Lung microvascular endothelial cell (primary cell): ENCODE measurements at regions not wholly inside any gene's neighbourhood (a gene's known extent, or its start where the extent isn't known, plus 50 kb on each side); places are given as distances from the start of the nearest gene placed in this dataset.

Experiments used
- DNase-seq, 2 donors: peaks; one replicate each; pipeline versions ENCODE4 v3.0.0 to v3.0.0-alpha.2; 2010; ENCODE audit warnings: low read depth in 2 of 2

DNA sequence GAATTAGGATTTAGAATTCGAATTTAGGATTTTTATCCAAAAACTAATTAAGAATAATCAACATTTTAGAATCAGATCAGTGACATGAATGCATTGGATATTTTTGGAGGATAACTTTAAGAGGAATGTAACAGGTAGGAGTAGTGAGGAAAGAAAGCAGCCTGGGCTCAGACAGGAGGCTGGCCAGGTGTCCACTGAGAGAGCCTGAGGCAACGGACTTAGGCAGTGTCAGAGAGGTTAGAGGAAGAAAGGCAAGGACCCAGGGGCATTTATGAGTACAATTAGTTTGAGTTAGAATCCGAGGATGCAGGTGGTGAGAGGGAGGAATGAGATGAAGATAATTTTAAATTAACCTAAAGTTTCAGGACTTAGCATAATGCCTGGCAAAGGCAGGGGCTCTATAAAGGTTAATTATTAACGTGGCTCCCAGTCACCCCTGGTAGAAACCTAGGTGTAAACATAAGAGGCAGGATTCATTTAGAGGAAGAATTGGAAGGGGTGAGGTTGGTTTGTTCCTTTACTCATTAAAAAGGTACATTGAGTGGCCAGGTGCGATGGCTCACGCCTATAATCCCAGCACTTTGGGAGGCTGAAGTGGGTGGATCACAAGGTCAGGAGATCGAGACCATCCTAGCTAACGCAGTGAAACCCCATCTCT, 507.1 kb downstream of the TMEM182 start:
- DNase-seq, result no peak

DNA sequence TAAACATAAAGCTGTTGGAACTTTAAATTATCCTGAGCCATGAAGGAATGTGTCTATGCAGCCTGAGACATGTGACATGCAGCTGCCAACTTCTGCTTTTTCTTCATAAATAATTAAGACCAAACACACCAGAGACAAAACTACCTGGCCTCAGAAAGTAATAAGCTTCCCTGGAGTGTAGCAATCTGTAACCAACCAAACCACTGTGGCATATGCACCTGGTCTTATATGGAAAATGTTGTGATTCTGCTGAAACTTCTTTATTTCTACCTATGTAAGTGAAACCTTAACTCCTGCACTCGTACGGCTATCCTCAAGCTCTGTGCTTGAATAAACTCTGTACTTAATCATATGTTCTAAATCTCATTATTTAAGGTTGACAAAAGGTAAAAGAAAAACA, 515.0 kb downstream of the TMEM182 start:
- DNase-seq, result no peak

DNA sequence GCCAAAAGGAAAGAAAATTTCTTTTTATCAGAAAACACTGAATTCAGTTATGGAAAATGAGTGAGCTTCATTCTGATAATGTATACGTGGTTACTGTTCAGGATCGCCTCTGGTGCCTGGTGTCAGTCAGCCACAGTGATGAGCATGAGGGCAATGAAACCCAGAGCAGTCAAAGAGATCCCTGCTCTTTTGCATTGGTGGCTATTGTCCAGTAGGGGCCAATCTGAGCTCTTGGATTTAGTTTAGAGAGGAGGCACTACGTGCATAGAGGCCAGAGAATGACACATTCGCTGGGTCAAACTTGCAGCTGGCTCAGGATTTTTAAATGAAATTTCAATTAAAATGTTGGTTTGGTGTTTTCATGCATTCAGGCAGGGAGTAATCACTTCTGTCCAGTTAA, 522.9 kb downstream of the TMEM182 start:
- no peak for DNase-seq

DNA sequence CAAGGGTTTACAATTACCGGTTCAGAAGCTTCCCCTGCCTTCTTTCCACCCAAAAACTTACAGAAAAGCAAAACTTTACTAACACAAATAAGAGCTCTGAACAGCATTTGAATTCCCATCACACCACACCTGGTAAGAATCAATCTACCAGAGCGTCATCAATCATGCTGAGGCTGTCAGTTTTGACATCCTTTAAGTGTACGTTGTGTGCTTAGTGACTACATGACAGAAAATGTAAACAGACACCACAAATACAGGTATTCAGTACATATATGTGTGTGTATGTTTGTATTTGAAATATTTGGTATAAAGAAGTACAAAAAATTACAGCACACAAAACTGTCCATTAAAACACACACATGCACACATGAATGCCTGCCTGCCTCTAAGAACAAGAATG, 523.5 kb downstream of the TMEM182 start:
- DNase-seq, result no peak

DNA sequence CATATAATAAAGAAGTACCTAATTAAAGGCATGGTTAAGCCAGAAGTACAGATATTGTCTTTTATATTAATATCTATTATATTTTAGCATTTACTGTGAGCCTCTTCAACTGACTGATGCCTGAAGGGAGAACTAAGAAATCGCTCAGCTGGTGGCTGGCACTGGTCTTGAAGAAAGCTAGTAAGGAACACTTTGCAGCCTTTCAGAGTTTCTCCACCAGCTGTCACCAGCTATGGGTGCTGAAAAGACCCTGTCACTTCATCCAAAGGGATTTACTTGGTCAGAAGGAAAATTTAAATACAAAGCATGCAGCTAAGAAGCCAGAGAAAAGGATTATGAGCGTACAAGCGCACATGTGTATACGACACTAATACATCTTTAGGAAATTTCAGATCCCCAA, 525.9 kb downstream of the TMEM182 start:
- no peak for DNase-seq

DNA sequence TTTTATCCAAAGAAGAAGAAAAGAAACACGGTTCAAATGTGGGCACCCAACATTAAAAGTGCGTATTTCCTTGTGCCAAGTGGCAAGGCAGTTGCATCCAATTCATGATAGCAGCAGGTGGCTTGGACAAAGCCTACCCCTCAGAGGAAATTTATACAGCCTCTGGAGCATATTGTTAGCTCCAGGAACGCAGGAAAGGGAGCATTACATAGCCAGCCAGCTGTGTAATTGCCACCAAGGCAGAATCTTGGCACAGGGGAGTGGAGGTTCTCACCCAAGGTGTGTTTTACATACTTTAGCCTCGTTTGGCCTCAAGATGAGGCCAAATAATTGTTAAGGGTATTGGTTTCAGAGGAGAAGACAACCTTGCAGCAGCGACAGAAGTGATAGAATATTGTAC, 526.9 kb downstream of the TMEM182 start:
- no peak for DNase-seq

DNA sequence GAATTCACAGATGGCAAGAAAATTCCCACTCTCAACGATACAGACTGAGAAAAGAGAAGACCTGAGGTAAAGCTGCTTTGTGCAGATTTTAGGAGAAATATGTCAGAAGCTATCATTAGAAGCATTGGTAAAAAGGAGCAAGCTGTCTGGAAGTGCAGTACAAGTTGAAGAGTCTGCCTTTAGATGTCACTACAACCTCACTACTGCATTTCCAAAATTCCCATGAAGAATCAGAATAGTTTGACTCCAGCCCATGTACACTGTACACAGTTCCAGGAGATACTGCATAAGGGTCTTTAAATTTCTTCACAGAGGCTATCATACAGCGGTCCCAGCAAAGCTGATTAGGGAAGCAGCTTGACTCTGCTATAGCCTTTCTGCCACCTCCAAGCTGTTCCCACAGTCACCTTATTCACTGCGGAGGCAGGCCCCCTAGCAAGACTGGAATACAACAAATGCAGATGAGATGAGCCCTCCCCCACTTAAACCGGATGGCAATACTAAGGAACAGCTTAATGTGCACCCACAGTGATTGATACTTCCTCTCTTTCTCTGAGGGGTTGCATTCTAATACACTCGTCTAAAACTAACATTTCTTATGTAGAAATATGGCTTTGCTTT, 527.4 kb downstream of the TMEM182 start:
- no peak for DNase-seq

DNA sequence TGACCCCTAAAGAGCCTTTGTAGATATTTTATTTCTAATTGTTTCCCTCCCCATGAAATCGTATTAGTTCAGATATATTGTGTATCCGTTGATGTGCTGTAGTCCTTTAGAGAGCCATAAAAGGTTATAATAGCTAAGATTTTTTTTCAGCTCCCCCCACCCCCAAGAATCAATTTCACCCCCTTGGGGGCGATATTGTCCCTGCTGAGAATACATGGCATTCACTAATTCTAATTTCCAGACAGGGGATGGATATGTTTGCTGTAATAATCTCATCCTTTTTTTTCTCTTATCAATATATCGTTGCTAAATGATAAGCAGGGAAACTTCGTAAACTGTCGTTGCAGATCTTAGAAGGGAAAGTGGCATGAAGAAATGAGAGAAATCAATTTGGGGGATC, 530.7 kb downstream of the TMEM182 start:
- no peak for DNase-seq

DNA sequence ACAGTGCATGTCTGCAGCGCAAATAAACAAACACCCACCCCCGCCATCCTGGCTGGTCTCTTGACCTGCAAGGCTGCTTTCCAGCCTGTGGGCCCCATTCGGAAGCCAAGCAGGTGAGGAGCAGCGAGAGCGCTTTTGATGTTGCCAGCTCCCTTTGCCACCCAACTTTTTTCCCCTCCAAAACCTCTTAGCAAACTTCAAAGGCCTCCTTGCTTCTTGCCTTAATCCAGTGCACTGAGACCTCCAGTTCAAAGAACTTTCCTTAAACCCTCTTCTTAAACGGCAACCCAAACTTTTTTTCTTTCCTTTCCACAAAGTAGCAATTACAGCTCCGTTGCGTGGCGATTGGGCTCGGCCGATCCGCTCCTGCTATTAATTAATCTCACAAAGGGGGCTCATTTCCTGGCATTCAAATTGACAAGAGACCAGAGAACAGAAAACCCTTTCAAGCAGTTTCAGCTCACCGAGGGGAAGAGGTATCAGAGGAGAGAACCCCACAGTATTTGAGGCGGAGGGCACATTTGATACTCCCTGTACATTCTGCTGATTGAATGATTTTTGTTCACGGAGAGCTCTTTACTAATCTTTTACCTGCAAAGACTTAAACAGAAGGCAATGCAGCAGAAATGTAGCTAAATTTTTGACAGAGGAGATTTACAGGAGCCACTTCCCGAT, 531.4 kb downstream of the TMEM182 start:
- no peak for DNase-seq

DNA sequence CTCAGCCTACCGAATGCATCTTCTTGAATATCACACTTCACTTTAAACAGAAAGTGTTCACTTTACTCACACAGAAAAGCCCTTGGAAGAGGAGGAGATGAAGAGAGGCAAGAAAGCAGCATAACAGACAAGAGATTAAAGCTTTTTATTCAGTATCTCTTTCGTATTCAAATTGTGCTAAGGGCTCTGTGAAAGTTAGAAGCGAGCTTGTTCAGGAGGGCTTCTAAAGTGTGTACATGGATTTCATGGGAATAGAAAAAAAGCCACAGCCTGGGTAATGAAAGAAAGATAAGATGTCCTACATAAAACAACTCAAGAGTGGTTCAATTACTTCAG, 531.9 kb downstream of the TMEM182 start:
- no peak for DNase-seq

DNA sequence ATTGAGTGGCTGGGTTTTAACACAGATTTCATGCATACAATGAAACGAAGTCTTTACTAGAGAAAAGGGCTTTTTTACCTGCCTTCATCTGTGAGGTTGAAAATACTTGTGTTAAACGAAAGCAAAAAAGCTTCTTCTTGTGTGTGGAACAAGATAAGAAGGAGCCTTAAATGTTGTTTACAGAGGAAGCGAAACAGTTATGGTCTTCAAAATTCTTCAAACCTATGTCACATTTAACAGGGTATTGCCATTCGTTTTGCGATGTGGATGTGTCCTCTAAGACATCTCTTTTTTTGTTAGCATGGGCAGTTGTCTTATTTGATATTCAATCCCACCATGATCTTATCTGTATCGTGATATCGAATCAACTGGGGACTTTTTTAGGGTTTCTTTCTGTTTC, 532.6 kb downstream of the TMEM182 start:
- no peak for DNase-seq

DNA sequence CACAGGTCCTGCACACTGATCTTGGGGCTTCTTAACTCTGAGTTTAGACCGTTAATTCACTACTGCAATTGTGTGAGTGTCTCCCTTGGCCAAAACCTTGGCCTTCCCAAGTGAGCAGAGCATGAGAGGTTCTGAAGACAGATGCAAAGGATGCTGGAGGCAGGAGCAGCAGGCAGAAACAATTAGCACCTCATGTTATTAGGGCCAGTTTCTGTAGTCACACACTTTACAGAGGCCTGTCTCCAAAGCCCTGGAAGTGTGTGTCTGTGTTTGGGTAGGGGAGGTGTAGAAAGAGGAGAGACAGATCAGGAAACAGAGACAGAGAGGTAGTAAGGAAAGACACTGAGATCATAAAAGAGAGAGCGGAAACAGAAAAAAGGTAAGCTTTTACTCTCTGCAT, 533.8 kb downstream of the TMEM182 start:
- DNase-seq, result no peak

DNA sequence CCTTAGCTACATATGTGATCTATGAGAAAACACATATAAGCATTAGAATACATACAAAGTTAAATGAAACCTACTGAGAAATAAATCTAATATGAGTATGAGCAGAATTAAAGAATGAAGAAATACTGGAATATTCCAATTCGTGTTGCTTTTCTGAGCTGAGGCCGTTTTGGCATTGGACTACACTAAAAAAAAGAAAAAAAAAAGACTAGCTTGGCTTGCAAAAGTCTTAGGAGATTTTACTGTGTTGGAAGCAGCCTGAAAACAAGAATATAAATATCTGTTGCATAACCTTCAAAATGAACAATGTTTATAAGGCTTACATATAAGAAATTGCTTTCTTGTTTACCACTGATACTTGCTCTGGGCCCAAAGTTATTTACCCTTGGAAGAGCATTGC, 562.8 kb downstream of the TMEM182 start:
- DNase-seq, result no peak

DNA sequence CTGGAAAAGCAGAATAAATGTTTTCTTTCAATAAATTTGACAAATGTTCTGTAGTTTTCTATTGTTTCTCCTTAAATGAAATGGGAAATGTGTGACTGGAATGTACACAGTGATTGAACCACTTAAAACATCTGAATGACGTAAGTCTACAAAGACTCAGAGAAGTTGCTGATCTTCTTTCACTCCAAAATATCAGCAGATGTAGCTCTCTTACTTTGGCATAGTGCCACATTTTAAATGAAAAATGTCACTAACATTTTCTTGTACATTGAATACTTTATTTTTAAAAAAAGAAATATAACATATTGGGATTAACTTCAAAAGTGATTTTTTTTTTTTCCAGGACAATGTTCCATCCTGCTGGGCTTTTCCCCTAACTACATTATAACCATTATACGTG, 565.6 kb downstream of the TMEM182 start:
- DNase-seq, result no peak

DNA sequence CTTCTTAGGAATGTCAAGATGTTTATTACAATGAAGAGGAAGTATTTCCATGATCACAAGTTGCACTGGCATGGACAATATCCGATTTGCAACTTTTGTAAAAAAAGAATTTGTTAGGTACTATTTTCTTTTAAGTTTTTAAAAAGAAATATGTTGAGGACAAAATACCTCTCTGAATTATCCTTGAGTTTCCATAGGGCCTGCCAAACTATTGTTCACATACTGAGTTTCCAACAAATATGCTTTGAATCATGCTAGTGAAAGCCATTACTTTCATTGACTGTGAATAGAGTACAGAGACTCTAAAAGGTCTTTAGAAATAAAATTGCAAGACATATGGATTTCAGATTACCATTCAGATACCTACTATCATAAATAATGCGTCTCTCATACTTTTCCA, 566.1 kb downstream of the TMEM182 start:
- no peak for DNase-seq

DNA sequence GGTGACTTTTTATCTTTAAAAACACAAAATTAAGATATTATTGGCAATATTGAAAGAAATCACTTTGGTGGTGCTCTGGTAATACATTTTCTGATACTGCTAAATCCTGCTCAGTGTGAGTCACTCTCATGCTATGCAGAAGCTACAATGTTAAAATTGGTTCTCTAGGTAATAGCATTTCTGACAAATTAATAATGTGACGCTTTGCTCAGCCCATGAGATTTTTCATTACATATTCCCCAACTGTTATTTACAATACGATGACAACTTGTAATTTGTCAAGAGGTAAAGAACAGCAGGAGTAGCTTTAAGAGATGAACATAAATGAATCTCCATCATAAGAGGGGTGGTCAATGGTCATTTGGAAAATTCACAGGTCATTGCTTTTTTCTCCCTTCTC, 573.6 kb downstream of the TMEM182 start:
- no peak for DNase-seq

DNA sequence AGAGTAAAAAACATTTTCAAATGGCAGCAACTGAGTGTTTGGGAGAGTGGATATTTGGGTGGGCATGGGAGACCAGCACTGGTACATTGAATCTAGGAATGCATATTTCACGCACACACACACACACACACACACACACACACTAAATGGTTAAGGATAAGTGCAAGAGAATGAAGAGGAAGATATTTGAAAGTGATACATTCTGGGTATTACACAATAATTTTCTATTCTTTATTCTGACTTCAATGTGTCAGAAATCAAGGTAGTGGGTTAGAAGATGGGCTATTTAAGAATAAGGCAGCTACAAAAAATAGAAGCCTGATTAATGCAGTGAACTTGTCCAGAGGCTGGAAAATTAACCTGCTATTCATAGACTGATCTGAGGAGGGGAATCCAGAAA, 577.0 kb downstream of the TMEM182 start:
- no peak for DNase-seq

DNA sequence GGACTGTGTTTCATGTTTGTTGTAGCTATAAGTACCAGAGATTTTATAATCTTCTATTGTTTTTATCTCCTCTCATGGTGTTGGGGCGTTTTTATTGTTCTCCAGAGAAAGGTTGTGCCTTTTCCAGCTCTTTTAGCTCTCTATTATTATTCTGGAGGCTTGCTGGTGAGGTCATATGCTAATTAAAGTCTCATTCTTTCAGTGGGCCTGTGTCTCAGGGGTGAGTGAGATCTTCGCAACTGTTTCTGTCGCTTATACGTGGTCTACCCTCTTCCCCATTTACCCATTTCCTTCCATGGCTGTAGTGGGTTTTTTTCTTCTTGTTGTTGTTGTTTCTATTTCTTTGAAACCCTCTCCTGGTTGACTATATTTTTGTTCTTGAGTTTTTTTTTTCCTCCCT, 584.9 kb downstream of the TMEM182 start:
- DNase-seq, result no peak

DNA sequence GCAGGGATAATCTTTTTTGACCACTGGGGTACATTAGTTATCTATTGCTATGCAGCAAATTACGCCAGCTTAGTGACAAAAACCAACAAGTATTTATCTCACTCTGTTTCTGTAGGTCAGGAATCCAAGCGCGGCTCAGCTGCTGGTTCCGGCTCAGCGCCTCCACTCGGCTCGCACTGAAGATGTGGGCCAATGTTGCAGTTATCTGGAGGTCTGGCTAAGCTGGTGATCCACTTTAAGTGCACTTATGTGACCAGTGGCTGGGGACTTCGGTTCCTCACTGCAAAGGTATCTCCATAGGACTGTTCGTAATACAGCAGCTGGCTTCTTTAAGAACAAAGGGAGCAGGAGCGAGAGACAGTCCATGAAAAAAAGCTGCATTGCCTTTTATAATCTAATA, 591.9 kb downstream of the TMEM182 start:
- no peak for DNase-seq

DNA sequence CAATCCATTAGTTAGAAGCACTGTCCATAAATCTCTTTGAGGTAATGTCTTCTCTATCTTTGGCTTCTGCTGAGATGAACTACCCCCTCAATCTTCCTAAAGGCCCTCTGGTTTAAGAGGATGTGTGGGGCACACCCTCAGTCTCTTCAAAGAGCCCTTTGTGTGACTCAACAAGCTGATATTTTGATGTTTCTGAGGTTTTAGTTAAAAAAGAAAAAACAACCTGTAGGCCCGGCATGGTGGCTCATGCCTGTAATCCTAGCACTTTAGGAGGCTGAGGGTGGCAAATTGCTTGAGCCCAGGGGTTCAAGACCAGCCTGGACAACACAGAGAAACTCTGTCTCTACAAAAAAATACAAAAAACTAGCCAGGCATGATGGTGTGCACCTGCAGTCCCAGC, 593.5 kb downstream of the TMEM182 start:
- no peak for DNase-seq

DNA sequence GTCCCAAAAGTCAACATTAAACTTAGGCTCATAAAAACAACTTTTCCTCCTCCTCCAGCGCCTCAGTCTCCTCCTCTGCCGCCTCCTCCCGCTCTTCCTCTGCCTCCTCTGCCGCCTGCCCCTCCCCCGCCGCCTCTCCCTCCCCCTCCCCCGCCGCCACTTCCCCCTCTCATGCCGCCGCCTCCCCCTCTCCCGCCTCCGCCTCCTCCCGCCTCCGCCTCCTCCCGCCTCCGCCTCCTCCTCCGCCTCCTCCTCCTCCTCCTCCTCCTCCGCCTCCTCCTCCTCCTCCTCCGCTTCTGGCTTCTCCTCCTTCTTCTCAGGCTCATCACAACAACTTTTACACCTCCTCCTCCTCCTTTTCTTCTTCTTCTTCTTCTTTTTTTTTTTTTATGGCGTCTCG, 599.9 kb downstream of the TMEM182 start:
- no peak for DNase-seq

DNA sequence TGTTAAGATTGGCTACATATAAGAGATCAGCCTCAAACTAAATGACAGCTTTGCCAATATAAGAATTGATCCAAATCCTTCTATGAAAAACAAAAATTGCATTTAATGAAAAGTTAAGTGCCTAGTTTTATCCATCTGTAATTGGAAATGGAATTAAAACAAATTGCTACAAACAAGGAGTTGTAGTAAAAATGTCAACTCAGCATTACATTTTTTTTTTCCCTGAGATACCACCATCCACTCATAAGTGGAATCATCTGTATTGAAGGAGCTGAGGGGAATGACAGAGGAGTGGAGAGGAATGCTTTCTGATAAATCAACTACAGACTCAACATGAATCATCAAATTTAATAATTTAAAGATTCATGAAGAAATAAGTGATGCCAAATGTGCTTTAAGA, 601.8 kb downstream of the TMEM182 start:
- DNase-seq, result no peak

DNA sequence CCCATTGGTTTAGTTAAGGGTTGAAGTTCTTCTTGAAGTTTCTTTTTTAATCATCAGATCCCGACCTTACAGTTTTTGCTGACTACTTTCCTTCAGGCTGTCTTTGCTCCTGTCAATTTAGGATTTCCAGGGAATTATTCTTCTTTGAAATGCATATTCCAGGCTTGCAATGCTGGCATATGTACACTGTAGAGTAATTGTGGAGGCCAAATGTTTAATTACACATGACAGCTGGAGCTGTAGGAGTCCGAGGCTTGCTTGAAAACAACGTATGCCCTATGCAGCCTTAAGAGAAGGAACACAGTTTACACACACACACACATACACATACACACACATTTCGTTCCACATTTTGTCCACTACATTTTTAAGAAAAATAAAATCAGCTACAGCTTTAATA, 602.3 kb downstream of the TMEM182 start:
- no peak for DNase-seq

DNA sequence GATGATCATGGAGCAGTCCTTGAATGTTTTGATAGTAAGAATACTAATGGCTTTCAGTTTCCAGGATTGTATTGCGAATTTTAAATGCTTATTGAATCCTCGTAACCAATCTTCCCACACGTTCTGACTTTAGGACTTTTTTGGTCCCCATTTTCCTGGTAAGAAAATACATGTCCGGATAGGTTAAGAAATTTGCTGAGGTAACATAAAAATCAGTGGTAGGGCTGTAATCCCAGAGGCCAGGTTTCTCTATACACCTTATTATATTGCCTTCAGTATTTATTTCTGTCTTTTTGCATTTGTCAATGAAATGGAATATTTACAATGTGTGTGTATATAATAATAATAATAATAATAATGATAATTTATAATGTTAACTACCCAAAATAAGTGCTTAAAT, 603.2 kb downstream of the TMEM182 start:
- DNase-seq, result no peak
